ENCODE measurements at regions not wholly inside any gene's neighbourhood (a gene's known extent, or its start where the extent isn't known, plus 50 kb on each side); places are given as distances from the start of the nearest gene placed in this dataset.
"Not testable (repeated sequence)": the region's sequence is repeated elsewhere in the genome, so short reads cannot be mapped to it uniquely, and the experiment has no call there.

GRCh38 chr4:114088481-114088880, 109.0 kb upstream of the ARSJ start:
- DNase-seq, result no peak

- no peak for DNase-seq
Measured at GRCh38 chr4:114091546-114091945, 112.1 kb upstream of the ARSJ start.

- DNase-seq, result no peak
Measured at GRCh38 chr4:114093221-114093715, 113.8 kb upstream of the ARSJ start.

- no peak for DNase-seq
Measured at GRCh38 chr4:114100288-114101031, 121.0 kb upstream of the ARSJ start.

GRCh38 chr4:114103908-114104307, 124.5 kb upstream of the ARSJ start:
- no peak for DNase-seq

- no peak for DNase-seq
Measured at GRCh38 chr4:114108869-114109268, 129.4 kb upstream of the ARSJ start.

- no peak for DNase-seq
Measured at GRCh38 chr4:114109776-114110175, 130.3 kb upstream of the ARSJ start.

GRCh38 chr4:114115526-114115925, 136.1 kb upstream of the ARSJ start:
- DNase-seq, result no peak

- no peak for DNase-seq
Measured at GRCh38 chr4:114116861-114117260, 137.4 kb upstream of the ARSJ start.

GRCh38 chr4:114121221-114121620, 141.8 kb upstream of the ARSJ start:
- no peak for DNase-seq

- DNase-seq, result no peak
Measured at GRCh38 chr4:114132199-114132598, 152.8 kb upstream of the ARSJ start.

GRCh38 chr4:114132830-114133229, 153.4 kb upstream of the ARSJ start:
- DNase-seq, result no peak

- no peak for DNase-seq
Measured at GRCh38 chr4:114136069-114136468, 156.6 kb upstream of the ARSJ start.

- DNase-seq, result no peak
Measured at GRCh38 chr4:114137984-114138383, 158.5 kb upstream of the ARSJ start.

GRCh38 chr4:114146947-114147618, 167.6 kb upstream of the ARSJ start:
- no peak for DNase-seq

- DNase-seq, result not testable (repeated sequence)
Measured at GRCh38 chr4:114147619-114148208, 168.3 kb upstream of the ARSJ start.

- DNase-seq, result not testable (repeated sequence)
Measured at GRCh38 chr4:114148372-114149070, 169.1 kb upstream of the ARSJ start.

GRCh38 chr4:114156371-114156770, 176.9 kb upstream of the ARSJ start:
- DNase-seq, result no peak

GRCh38 chr4:114161809-114162208, 182.4 kb upstream of the ARSJ start:
- DNase-seq, result no peak

- no peak for DNase-seq
Measured at GRCh38 chr4:114163051-114163450, 183.6 kb upstream of the ARSJ start.

- DNase-seq, result no peak
Measured at GRCh38 chr4:114173968-114174367, 194.5 kb upstream of the ARSJ start.

GRCh38 chr4:114177628-114178027, 198.2 kb upstream of the ARSJ start:
- DNase-seq, result no peak

GRCh38 chr4:114178392-114178791, 198.9 kb upstream of the ARSJ start:
- no peak for DNase-seq

Data from T1000 (cell line).